ENCODE measurements at regions not wholly inside any gene's neighbourhood (a gene's known extent, or its start where the extent isn't known, plus 50 kb on each side); places are given as distances from the start of the nearest gene placed in this dataset.
"Not testable (repeated sequence)": the region's sequence is repeated elsewhere in the genome, so short reads cannot be mapped to it uniquely, and the experiment has no call there.

DNA sequence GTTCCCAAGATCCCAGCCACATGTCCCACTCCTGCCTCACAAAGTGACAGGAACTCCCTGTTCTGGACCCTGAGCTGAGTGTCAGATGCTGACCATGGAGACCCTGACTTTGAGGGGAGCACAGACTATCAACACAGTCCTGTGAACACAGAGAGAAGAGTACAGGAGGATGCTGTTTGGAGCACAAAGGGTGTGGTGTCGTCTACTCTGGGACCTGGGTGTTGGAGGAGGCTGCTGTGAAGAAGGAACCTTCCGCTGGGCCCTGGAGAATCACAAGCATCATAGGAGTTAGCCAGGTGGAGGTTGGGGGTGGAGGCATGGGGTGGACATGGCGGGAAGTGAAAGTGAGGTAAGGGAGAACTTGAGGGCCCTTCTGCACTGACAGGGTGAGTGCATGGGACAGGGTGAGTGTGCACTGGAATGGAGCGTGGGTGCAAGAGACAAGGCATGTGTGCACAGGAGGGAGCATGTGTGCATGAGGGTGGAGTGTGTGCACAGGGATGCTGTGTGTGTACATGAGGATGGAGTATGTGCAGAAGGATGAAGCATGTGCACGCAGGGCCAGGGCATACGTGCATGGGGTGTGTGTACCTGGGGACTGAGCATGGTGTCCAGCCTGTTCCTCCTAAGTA lies 70.7 kb upstream of the ANTXRL start:
- Histone ChIP-seq H3K4me3 (ENCODE audit: low read depth, low read length) (no peak overlapping the region), H3K9me3 (ENCODE audit: control insufficient read depth, insufficient read depth, low read length) (no peaks in the 10 kb centered on the region), H3K27me3 (ENCODE audit: control insufficient read depth, insufficient read depth, low read length) (no peaks in the 10 kb centered on the region), H3K27ac (ENCODE audit: low read depth, low read length) (no peak overlapping the region)
- DNase-seq (ENCODE audit: low read depth, low spot score), result no peak
- CTCF ChIA-PET, result no interaction called here
- TF ChIP-seq, protein P1, sequence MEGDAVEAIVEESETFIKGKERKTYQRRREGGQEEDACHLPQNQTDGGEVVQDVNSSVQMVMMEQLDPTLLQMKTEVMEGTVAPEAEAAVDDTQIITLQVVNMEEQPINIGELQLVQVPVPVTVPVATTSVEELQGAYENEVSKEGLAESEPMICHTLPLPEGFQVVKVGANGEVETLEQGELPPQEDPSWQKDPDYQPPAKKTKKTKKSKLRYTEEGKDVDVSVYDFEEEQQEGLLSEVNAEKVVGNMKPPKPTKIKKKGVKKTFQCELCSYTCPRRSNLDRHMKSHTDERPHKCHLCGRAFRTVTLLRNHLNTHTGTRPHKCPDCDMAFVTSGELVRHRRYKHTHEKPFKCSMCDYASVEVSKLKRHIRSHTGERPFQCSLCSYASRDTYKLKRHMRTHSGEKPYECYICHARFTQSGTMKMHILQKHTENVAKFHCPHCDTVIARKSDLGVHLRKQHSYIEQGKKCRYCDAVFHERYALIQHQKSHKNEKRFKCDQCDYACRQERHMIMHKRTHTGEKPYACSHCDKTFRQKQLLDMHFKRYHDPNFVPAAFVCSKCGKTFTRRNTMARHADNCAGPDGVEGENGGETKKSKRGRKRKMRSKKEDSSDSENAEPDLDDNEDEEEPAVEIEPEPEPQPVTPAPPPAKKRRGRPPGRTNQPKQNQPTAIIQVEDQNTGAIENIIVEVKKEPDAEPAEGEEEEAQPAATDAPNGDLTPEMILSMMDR (IDR thresholded peaks at IDR 0.05; ENCODE audit: low read depth, low read length), result no peak
- POLR2A ChIA-PET, result no interaction called here

DNA sequence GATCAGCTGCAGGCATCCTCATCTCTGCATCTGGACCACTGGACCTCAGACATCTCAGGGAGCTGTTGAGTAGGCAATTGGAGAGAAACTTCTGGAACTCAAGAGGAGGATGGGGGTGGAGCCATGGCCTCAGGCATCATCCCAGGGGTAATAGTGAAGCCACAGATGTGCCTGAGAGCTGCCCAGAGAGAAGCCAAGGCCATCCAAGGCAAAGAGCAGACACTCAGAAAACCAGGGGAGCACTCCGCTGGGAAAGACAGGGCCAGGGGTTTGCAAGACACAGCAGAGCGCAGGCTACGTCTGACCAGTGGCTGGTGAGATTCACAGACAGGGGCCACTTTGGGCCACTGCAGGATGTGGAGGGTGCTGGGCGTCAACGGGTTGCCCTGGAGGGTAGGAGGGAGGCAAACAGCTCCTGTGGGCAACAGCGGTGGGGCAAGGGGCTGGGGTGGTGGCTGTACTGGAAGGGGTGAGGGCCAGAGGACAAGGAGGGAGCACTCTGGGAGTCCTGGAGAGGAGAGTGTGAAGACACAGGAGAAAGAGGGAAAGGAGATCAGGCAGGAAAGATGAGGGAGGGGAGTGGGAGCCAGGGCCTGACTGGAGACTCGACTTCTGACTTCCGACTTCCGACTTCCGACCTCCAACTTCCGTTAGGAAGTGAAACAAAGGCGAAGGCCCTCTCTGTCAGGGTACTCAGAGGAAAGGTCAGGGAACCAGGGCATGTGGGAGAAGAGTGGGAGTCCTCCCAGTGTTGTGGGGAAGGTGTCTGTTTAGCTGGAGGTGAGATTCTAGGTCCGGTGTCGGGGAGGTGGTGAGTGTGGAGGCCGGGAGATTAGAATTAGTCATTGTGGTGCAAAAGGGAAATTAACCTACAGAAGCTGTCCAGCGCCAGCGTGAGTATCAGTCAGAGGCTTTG lies 69.7 kb upstream of the ANTXRL start:
- Histone ChIP-seq H3K4me3 (ENCODE audit: low read depth, low read length) (no peak overlapping the region), H3K27me3 (ENCODE audit: control insufficient read depth, insufficient read depth, low read length) (no peaks in the 10 kb centered on the region), H3K9me3 (ENCODE audit: control insufficient read depth, insufficient read depth, low read length) (no peaks in the 10 kb centered on the region), H3K27ac (ENCODE audit: low read depth, low read length) (no peak overlapping the region)
- CTCF ChIA-PET, result no interaction called here
- POLR2A ChIA-PET, result no interaction called here
- DNase-seq (ENCODE audit: low read depth, low spot score), result no peak
- TF ChIP-seq, protein P1 (IDR thresholded peaks at IDR 0.05; ENCODE audit: low read depth, low read length), result no peak

DNA sequence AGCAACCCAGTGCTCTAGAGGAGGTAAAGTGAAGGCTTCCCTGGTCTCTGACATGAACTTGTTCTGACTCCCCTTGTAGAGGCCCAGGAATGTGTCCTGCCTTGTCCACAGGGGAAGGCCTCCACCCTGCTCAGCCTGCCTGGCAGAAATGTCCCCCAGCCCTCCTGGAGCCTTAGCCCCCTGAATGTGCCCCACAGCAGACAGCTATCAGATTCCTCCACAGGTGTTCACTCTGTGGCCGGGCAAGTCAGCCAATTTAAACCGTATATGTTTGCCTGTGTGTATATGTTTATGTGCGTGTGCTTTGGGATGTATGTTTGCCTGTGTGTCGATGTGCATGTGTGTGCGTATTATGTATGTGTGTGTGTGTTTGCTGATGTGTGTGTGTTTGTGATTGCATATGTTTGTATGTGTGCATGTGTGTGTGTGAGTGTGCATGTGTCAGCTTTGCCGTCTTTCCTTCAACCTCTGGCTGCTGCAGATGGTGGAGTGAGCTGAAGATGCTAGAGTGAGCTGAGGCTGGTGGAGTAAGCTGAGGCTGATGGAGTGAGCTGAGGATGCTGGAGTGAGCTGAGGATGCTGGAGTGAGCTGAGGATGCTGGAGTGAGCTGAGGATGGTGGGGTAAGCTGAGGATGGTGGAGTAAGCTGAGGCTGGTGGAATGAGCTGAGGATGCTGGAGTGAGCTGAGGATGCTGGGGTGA lies 68.9 kb upstream of the ANTXRL start:
- H3K4me3 ChIP-seq (ENCODE audit: low read depth, low read length), result no peak overlapping the region
- ChIA-PET POLR2A (no interaction called here), CTCF (no interaction called here)
- no peak for DNase-seq (ENCODE audit: low read depth, low spot score)
- H3K9me3 ChIP-seq (ENCODE audit: control insufficient read depth, insufficient read depth, low read length), result no peaks in the 10 kb centered on the region
- no peak overlapping the region for H3K27ac ChIP-seq (ENCODE audit: low read depth, low read length)
- TF ChIP-seq, protein P1 (IDR thresholded peaks at IDR 0.05; ENCODE audit: low read depth, low read length), result no peak
- H3K27me3 ChIP-seq (ENCODE audit: control insufficient read depth, insufficient read depth, low read length), result no peaks in the 10 kb centered on the region

DNA sequence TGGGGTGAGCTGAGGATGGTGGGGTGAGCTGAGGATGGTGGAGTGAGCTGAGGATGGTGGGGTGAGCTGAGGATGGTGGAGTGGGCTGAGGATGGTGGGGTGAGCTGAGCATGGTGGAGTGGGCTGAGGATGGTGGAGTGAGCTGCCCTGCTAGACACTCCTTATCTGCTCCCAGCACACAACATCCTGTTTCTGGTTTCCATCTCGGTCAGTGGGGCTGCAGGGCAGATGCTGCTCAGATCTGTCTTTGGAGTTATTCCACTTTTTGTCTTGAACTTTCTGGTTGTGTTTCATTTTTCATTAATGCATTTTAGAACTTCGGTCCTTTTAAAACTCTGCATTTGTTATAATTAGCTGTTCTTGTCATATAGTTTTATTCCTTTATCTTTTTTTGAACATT lies 67.9 kb upstream of the ANTXRL start:
- POLR2A ChIA-PET, result no interaction called here
- CTCF ChIA-PET, result no interaction called here
- TF ChIP-seq, protein P1 (IDR thresholded peaks at IDR 0.05; ENCODE audit: low read depth, low read length), result no peak
- no peak for DNase-seq (ENCODE audit: low read depth, low spot score)
- no peak overlapping the region for H3K4me3 ChIP-seq (ENCODE audit: low read depth, low read length)
- H3K9me3 ChIP-seq (ENCODE audit: control insufficient read depth, insufficient read depth, low read length), result 0 out of 2 replicates have a peak, but pooled peaks cover 3% of the 10 kb centered on the region
- H3K27me3 ChIP-seq (ENCODE audit: control insufficient read depth, insufficient read depth, low read length), result no peaks in the 10 kb centered on the region
- H3K27ac ChIP-seq (ENCODE audit: low read depth, low read length), result no peak overlapping the region

DNA sequence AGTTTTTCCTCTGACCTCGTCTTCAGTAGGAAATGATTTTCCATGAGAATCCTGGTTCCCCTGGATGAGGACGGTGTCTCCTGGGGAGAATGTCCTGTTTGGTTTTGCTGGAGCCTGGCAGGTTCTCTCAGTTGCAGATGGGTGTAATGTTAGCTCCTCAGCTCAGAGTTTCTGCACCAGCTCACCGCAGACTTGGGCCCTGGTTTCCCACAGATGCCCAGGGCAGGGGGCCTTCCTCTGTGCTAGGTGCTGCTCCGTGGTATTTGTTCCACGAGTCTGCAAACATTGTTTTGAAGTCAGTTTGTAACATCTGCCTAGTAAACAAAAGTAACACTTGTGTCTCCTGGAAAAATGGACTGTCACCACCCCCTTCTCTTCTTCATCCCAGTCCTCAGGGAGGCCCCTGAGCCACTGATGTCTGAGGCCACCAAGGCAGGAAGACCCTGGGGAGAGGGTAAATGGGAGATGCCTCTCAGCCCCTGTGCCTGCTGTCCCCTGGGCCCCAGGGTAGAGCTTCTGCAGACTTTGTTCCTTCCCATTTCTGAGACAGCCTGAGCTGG lies 67.3 kb upstream of the ANTXRL start:
- H3K27me3 ChIP-seq (ENCODE audit: control insufficient read depth, insufficient read depth, low read length); H3K4me3 ChIP-seq (ENCODE audit: low read depth, low read length); H3K27ac ChIP-seq (ENCODE audit: low read depth, low read length); H3K9me3 ChIP-seq (ENCODE audit: control insufficient read depth, insufficient read depth, low read length); POLR2A ChIA-PET; DNase-seq (ENCODE audit: low read depth, low spot score); CTCF ChIA-PET: not testable (repeated sequence)

All from AG04450 (cell line).